Upper lobe of right lung (tissue), 1 donor: ENCODE measurements at regions not wholly inside any gene's neighbourhood (a gene's known extent, or its start where the extent isn't known, plus 50 kb on each side); places are given as distances from the start of the nearest gene placed in this dataset.

Experiments
- ATAC-seq: fragments of 200-7000 bp; cut with Tn5 transposase; one replicate; pipeline ENCODE4 v1.9.1; 2020; ENCODE audit warnings: mild to moderate bottlenecking, moderate library complexity
- DNase-seq: peaks from one replicate; pipeline ENCODE4 v3.0.0-alpha.2; 2020
- H3K27ac ChIP-seq: fragments of 200-600 bp; one replicate; pipeline ENCODE4 v1.8.0; 2022
- H3K27me3 ChIP-seq: fragments of 200-600 bp; one replicate; pipeline ENCODE4 v1.8.0; 2022; ENCODE audit warnings: mild to moderate bottlenecking
- H3K36me3 ChIP-seq: fragments of 200-600 bp; one replicate; pipeline ENCODE4 v1.8.0; 2022
- H3K4me1 ChIP-seq: fragments of 200-600 bp; one replicate; pipeline ENCODE4 v1.8.0; 2022
- H3K4me3 ChIP-seq: fragments of 200-600 bp; one replicate; pipeline ENCODE4 v1.8.0; 2022; ENCODE audit warnings: mild to moderate bottlenecking
- H3K9me3 ChIP-seq: fragments of 200-600 bp; one replicate; pipeline ENCODE4 v1.8.0; 2022
- intact Hi-C: fragments of 100-400 bp; cut with DNase I; formaldehyde crosslinking; loops from one replicate; pipeline ENCODE4 v1.11.0; 2022
- TF ChIP-seq, protein P1 (sequence below): fragments of 200-600 bp; IDR thresholded peaks from one replicate; pipeline ENCODE4 v1.8.0; 2022; ENCODE audit warnings: antibody characterized with exemption
- donor health status: DM: no; HTN: yes; CAD: no; lungs with severe emphysema.

DNA sequence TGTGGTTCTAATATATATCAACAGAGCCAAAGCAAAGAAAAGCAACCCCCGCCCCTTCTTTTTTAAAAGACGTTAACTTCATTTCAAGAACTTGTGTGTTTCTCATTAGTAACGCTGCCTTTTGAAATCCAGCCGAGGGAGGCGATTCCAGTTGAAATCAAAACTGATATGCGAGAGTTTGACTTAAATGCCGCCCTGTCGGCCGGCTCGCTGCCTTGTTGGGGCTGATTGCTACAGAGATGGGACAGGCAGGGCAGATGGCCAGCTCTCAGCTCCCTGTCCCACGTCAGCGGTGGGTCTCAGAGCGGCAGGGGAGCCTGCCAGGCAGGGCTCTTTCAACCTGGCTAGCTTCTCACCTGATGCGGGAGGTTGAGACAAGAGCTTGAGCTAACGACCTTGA, 51.9 kb upstream of the ALX4 start:
- Histone ChIP-seq H3K9me3 (no peaks in the 10 kb centered on the region), H3K4me3 (no peak overlapping the region), H3K27ac (no peak overlapping the region), H3K27me3 (peaks cover 5% of the 10 kb centered on the region), H3K36me3 (no peaks in the 10 kb centered on the region), H3K4me1 (no peaks in the 10 kb centered on the region)
- intact Hi-C loops = no loop called here
- TF ChIP-seq, protein P1, sequence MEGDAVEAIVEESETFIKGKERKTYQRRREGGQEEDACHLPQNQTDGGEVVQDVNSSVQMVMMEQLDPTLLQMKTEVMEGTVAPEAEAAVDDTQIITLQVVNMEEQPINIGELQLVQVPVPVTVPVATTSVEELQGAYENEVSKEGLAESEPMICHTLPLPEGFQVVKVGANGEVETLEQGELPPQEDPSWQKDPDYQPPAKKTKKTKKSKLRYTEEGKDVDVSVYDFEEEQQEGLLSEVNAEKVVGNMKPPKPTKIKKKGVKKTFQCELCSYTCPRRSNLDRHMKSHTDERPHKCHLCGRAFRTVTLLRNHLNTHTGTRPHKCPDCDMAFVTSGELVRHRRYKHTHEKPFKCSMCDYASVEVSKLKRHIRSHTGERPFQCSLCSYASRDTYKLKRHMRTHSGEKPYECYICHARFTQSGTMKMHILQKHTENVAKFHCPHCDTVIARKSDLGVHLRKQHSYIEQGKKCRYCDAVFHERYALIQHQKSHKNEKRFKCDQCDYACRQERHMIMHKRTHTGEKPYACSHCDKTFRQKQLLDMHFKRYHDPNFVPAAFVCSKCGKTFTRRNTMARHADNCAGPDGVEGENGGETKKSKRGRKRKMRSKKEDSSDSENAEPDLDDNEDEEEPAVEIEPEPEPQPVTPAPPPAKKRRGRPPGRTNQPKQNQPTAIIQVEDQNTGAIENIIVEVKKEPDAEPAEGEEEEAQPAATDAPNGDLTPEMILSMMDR = no peak
- ATAC-seq (no peak), DNase-seq (no peak)

DNA sequence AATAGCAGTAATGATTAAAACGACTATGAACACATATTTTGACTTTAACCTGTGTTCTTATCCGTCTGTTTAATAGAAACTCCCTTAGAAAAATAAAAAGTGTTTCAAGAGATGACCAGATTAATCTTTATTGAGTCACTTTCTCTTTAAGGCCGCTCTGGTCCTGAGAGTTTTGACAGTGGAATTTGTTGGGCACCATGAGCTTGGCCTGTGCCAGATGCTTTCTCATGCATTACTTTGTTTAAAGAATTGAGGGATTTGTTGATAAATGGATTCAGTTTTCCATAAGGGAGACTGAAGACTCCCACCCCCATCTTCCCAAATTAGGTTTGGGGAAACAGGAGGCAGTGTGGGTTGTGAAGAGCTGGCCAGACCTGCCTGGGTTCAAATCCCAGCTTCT, 53.2 kb upstream of the ALX4 start:
- intact Hi-C loops = no loop called here
- no peak for ATAC-seq
- TF ChIP-seq, protein P1 = no peak

DNA sequence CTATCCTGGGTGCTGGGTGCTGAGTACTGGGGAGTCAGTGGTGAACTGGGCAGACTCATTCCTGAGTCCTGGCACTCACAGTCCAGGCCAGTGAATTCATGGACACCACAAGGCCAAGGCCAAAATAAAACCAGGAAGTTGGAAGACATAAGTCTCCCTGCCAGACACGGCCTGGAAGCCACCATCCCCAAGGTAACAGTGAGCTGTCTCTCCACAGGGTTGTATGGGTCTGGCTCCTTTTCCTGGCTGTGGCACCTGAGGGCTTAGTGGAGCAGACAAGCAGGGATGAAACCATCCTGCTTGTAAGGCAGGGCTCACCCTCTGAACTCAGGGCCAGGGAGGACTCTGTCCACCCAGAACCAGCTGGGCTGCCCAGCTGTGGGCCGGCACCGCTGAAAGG, 54.7 kb upstream of the ALX4 start:
- Histone ChIP-seq H3K9me3 (no peaks in the 10 kb centered on the region), H3K27me3 (no peaks in the 10 kb centered on the region), H3K27ac (no peak overlapping the region), H3K4me3 (no peak overlapping the region), H3K36me3 (no peaks in the 10 kb centered on the region), H3K4me1 (no peaks in the 10 kb centered on the region)
- TF ChIP-seq, protein P1 = no peak
- DNase-seq (no peak), ATAC-seq (no peak)
- intact Hi-C loops = no loop called here

More for the DNA sequence above, 53.2 kb upstream of the ALX4 start:
- no peak for DNase-seq
- no peak overlapping the region for H3K4me3 ChIP-seq
- peaks cover 5% of the 10 kb centered on the region for H3K27me3 ChIP-seq
- no peaks in the 10 kb centered on the region for H3K9me3 ChIP-seq
- no peaks in the 10 kb centered on the region for H3K4me1 ChIP-seq
- no peaks in the 10 kb centered on the region for H3K36me3 ChIP-seq
- H3K27ac ChIP-seq = no peak overlapping the region

DNA sequence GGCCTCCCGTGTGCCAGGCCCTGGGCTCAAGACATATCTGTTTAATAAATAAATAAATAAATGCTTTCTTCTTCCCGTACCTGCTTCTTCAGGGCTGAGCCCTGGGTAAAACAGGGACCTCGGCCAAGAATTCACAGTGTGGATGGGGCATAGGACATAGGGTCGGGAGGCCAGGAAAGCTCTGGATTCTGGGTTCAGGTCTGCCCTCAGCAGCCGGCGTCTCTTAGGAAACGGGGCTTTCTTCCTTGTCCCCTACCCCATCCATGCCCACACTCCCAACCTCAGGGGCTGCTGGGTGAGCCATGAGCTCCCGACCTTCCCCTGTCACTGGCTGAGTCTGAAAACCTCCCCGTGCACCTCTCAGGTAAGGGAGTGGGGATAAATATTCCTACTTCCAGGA, 55.7 kb upstream of the ALX4 start:
- DNase-seq = no peak
- Histone ChIP-seq H3K4me3 (no peak overlapping the region), H3K4me1 (no peaks in the 10 kb centered on the region), H3K27me3 (no peaks in the 10 kb centered on the region), H3K27ac (no peak overlapping the region), H3K9me3 (no peaks in the 10 kb centered on the region), H3K36me3 (no peaks in the 10 kb centered on the region)
- TF ChIP-seq, protein P1 = no peak
- intact Hi-C loops = no loop called here
- no peak for ATAC-seq

DNA sequence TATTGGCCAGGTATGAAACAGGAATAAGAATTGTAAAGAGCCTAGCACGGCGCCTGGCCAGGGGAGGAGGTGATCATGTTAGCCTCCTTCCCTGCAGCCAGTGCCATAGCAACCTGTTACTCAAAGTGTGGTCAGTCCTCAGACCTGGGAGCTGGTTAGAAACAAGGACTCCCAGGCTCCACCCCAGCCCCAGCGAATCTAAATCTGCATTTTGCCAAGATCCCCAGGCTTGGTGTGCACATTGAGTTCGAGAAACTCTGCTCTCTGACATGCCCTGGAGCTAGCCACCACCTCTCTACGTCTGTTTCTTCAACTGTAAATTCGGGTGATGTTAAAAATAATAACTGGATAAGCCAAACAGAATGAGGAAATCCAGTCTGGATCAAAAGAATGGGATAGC, 56.1 kb upstream of the ALX4 start:
- no peak overlapping the region for H3K4me3 ChIP-seq
- TF ChIP-seq, protein P1 = no peak
- no peaks in the 10 kb centered on the region for H3K27me3 ChIP-seq
- intact Hi-C loops = no loop called here
- no peaks in the 10 kb centered on the region for H3K4me1 ChIP-seq
- DNase-seq = no peak
- H3K36me3 ChIP-seq = no peaks in the 10 kb centered on the region
- no peaks in the 10 kb centered on the region for H3K9me3 ChIP-seq
- no peak overlapping the region for H3K27ac ChIP-seq
- no peak for ATAC-seq

DNA sequence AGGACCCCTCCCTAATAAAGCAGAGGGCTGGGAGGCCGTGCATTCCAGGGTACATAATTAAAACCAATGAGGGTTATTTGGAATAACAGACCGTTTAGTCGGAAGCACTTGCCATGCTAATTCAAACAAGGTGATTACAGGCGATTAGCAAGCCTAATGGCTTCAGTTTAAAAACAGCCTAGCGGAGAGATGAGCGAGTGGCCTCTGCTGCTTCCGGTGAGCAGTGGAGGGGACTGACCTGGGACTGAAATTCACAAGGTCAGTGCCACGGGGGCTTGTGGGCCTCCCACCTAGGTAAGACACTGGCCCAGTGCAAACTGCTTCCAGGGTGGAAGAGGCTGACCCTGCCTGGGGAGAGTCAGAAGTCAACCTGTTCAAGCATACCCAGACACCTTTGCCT, 56.8 kb upstream of the ALX4 start:
- H3K4me1 ChIP-seq = no peaks in the 10 kb centered on the region
- intact Hi-C loops = no loop called here
- no peak for ATAC-seq
- H3K4me3 ChIP-seq = no peak overlapping the region
- H3K36me3 ChIP-seq = no peaks in the 10 kb centered on the region
- DNase-seq = no peak
- H3K9me3 ChIP-seq = no peaks in the 10 kb centered on the region
- H3K27ac ChIP-seq = no peak overlapping the region
- H3K27me3 ChIP-seq = no peaks in the 10 kb centered on the region
- TF ChIP-seq, protein P1 = no peak
